ENCODE measurements at regions not wholly inside any gene's neighbourhood (a gene's known extent, or its start where the extent isn't known, plus 50 kb on each side); places are given as distances from the start of the nearest gene placed in this dataset.

DNA sequence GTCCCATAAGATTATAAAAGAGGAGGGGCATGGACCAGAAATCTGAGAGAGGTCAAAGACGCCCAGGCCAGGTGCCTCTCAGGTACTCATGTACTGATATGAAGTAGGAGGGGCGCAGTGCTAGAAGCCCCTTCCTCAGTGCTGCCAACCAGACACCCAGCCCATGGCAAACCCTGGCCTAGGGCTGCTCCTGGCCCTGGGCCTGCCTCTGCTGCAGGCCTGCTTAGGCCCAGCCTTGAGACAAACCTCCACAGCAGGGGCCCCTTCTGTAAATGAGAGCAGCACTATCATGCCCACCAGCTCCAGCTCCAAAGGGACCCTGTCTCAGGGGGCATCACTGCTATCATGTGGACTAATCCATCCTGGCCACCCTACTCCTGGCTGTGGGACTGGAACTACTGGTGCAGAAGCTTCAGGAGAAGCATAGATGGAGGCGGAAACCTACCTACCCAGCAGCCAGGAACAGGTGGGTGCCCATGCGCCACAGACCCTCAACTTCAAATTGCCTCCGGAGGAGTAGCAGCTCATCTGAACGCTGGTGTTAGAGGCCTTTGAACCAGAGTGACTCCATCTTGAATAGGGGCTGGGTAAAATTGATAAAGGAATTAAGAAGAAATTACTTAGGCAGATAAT lies 72.4 kb upstream of the LGSN start:
- no peaks in the 10 kb centered on the region for H3K4me1 Mint-ChIP-seq (ENCODE audit: low read depth, unreplicated experiment)
- H3K4me3 Mint-ChIP-seq (ENCODE audit: unreplicated experiment): no peak overlapping the region
- DNase-seq: no peak
- H3K27me3 Mint-ChIP-seq (ENCODE audit: unreplicated experiment): no peaks in the 10 kb centered on the region
- H3K36me3 Mint-ChIP-seq (ENCODE audit: unreplicated experiment): no peaks in the 10 kb centered on the region
- H3K27ac Mint-ChIP-seq (ENCODE audit: unreplicated experiment): no peak overlapping the region
- no peaks in the 10 kb centered on the region for H3K9me3 Mint-ChIP-seq (ENCODE audit: unreplicated experiment)
- no peak for TF ChIP-seq CTCF (IDR thresholded peaks at IDR 0.05; ENCODE audit: partially characterized antibody, unreplicated experiment)

- DNase-seq: no peak
- TF ChIP-seq CTCF (IDR thresholded peaks at IDR 0.05; ENCODE audit: partially characterized antibody, unreplicated experiment): no peak
- Mint-ChIP-seq H3K36me3 (ENCODE audit: unreplicated experiment) (no peaks in the 10 kb centered on the region), H3K9me3 (ENCODE audit: unreplicated experiment) (no peaks in the 10 kb centered on the region), H3K27me3 (ENCODE audit: unreplicated experiment) (no peaks in the 10 kb centered on the region), H3K4me1 (ENCODE audit: low read depth, unreplicated experiment) (no peaks in the 10 kb centered on the region), H3K4me3 (ENCODE audit: unreplicated experiment) (no peak overlapping the region), H3K27ac (ENCODE audit: unreplicated experiment) (no peak overlapping the region)
These were observed 75.0 kb upstream of the LGSN start for GRCh38 chr6:63394656-63395308.

- H3K36me3 Mint-ChIP-seq (ENCODE audit: unreplicated experiment): no peaks in the 10 kb centered on the region
- TF ChIP-seq CTCF (IDR thresholded peaks at IDR 0.05; ENCODE audit: partially characterized antibody, unreplicated experiment): no peak
- no peaks in the 10 kb centered on the region for H3K9me3 Mint-ChIP-seq (ENCODE audit: unreplicated experiment)
- DNase-seq: no peak
- no peaks in the 10 kb centered on the region for H3K4me1 Mint-ChIP-seq (ENCODE audit: low read depth, unreplicated experiment)
- no peaks in the 10 kb centered on the region for H3K27me3 Mint-ChIP-seq (ENCODE audit: unreplicated experiment)
- H3K27ac Mint-ChIP-seq (ENCODE audit: unreplicated experiment): no peak overlapping the region
- H3K4me3 Mint-ChIP-seq (ENCODE audit: unreplicated experiment): no peak overlapping the region
These were observed 75.6 kb upstream of the LGSN start for GRCh38 chr6:63395381-63395780.

- H3K4me1 Mint-ChIP-seq (ENCODE audit: low read depth, unreplicated experiment): no peaks in the 10 kb centered on the region
- no peaks in the 10 kb centered on the region for H3K36me3 Mint-ChIP-seq (ENCODE audit: unreplicated experiment)
- no peak overlapping the region for H3K4me3 Mint-ChIP-seq (ENCODE audit: unreplicated experiment)
- H3K27ac Mint-ChIP-seq (ENCODE audit: unreplicated experiment): no peak overlapping the region
- H3K27me3 Mint-ChIP-seq (ENCODE audit: unreplicated experiment): no peaks in the 10 kb centered on the region
- no peak for TF ChIP-seq CTCF (IDR thresholded peaks at IDR 0.05; ENCODE audit: partially characterized antibody, unreplicated experiment)
- no peaks in the 10 kb centered on the region for H3K9me3 Mint-ChIP-seq (ENCODE audit: unreplicated experiment)
- DNase-seq: no peak
These were observed 83.9 kb upstream of the LGSN start for GRCh38 chr6:63403725-63404124.

All from glutamatergic neuron (in vitro differentiated cells).